ENCODE measurements at regions not wholly inside any gene's neighbourhood (a gene's known extent, or its start where the extent isn't known, plus 50 kb on each side); places are given as distances from the start of the nearest gene placed in this dataset.

GRCh38 chr1:215306426-215306825 lies 223.9 kb downstream of the KCNK2 start:
- TF ChIP-seq CTCF (IDR thresholded peaks at IDR 0.05) (no peak), POLR2A (IDR thresholded peaks at IDR 0.05) (no peak)
